GM19025 (cell line): ENCODE measurements at regions not wholly inside any gene's neighbourhood (a gene's known extent, or its start where the extent isn't known, plus 50 kb on each side); places are given as distances from the start of the nearest gene placed in this dataset.
A peak's percentile ranks its signal among the peaks of the same experiment; 100 is the strongest.

Experiments used
- ATAC-seq: cut with Tn5 transposase; IDR thresholded peaks from one replicate; pipeline ENCODE4 v1.9.1; 2021; ENCODE audit warnings: mild to moderate bottlenecking, low read depth, moderate library complexity; ENCODE audit not compliant: unreplicated experiment

- ATAC-seq, result no peak
Observed at GRCh38 chr14:65185829-65186228, 83.5 kb upstream of the MAX start.

- no peak for ATAC-seq
Observed at GRCh38 chr14:65186951-65187350, 84.6 kb upstream of the MAX start.

GRCh38 chr14:65187421-65188049 is 85.2 kb upstream of the MAX start:
- no peak for ATAC-seq

- no peak for ATAC-seq
Observed at GRCh38 chr14:65190312-65190711, 88.0 kb upstream of the MAX start.

GRCh38 chr14:65191716-65192115 is 89.4 kb upstream of the MAX start:
- ATAC-seq, result no peak

GRCh38 chr14:65192686-65193085 is 90.4 kb upstream of the MAX start:
- no peak for ATAC-seq

- ATAC-seq, result no peak
Observed at GRCh38 chr14:65193916-65194590, 91.7 kb upstream of the MAX start.

- ATAC-seq, result peak; percentile 93
Observed at GRCh38 chr14:65195042-65195719, 92.9 kb upstream of the MAX start.

GRCh38 chr14:65198346-65198745 is 96.0 kb upstream of the MAX start:
- ATAC-seq, result no peak

GRCh38 chr14:65200454-65200853 is 98.1 kb upstream of the MAX start:
- ATAC-seq, result no peak

GRCh38 chr14:65203574-65203973 is 101.3 kb upstream of the MAX start:
- no peak for ATAC-seq

GRCh38 chr14:65204056-65204455 is 101.7 kb upstream of the MAX start:
- ATAC-seq, result no peak

GRCh38 chr14:65206078-65206447 is 103.7 kb upstream of the MAX start:
- no peak for ATAC-seq

GRCh38 chr14:65206448-65207096 is 104.3 kb upstream of the MAX start:
- peak; percentile 72 for ATAC-seq

GRCh38 chr14:65208548-65208947 is 106.2 kb upstream of the MAX start:
- ATAC-seq, result no peak

GRCh38 chr14:65210118-65210821 is 108.0 kb upstream of the MAX start:
- ATAC-seq, result no peak

GRCh38 chr14:65210822-65211182 is 108.5 kb upstream of the MAX start:
- no peak for ATAC-seq

GRCh38 chr14:65211341-65211987 is 109.1 kb upstream of the MAX start:
- no peak for ATAC-seq

GRCh38 chr14:65213316-65213715 is 111.0 kb upstream of the MAX start:
- no peak for ATAC-seq

- ATAC-seq, result no peak
Observed at GRCh38 chr14:65214741-65215140, 112.4 kb upstream of the MAX start.
